ENCODE measurements at regions not wholly inside any gene's neighbourhood (a gene's known extent, or its start where the extent isn't known, plus 50 kb on each side); places are given as distances from the start of the nearest gene placed in this dataset.

DNA sequence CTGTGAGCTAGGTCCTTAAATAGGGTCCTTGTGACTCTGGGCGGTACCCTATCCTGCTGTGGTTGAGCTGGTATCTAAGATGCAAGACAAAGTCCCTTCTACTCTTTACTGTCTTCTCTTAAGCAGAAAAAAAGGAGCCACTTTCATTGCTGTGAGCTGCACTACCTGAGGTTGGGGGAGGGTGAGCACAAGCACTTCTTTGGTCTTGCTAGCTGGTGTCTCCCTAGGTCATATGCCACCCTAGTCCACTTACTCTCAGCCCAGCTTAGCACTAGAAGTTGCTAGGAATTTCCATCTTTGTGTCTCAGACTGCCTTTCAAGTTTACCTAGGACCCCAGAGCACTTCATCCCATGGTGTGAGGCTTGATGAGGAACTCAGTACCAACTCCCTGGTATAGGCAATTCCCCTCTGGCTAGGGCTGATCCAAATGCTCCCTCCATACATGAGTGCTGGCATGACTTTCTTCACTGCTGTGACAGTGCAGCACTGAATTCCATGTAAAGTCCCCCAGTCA is 343.6 kb upstream of the CT83 start:
- TF ChIP-seq CTCF (IDR thresholded peaks at IDR 0.05 in 8 of 11, conservative IDR thresholded peaks at IDR 0.05 in 3 of 11) (no peak), POLR2A (IDR thresholded peaks at IDR 0.05) (no peak), POLR2AphosphoS5 (IDR thresholded peaks at IDR 0.05) (no peak)
